HepG2 (cell line): ENCODE measurements at regions not wholly inside any gene's neighbourhood (a gene's known extent, or its start where the extent isn't known, plus 50 kb on each side); places are given as distances from the start of the nearest gene placed in this dataset.
A peak's percentile ranks its signal among the peaks of the same experiment; 100 is the strongest.

Experiments used
- KAT8 ChIP-seq: IDR thresholded peaks from 2 replicates; pipeline ENCODE4 v1.6.1; 2016; ENCODE audit warnings: missing genetic modification reagents, missing compliant biosample characterization
- MIER3 ChIP-seq: IDR thresholded peaks from 2 replicates; pipeline ENCODE4 v1.6.1; 2016; ENCODE audit warnings: missing compliant biosample characterization, borderline replicate concordance
- MLX ChIP-seq: IDR thresholded peaks from 2 replicates; pipeline ENCODE4 v1.6.1; 2016
- MZF1 ChIP-seq: sonication (generic); formaldehyde crosslinking; IDR thresholded peaks from 2 replicates; pipeline ENCODE4 v1.8.1; 2023; ENCODE audit warnings: mild to moderate bottlenecking, missing genetic modification reagents, borderline replicate concordance
- POLR2AphosphoS2 ChIP-seq: IDR thresholded peaks from 2 replicates; pipeline ENCODE4 v1.6.1; 2011; ENCODE audit warnings: low read depth, low read length, improper control_type of control experiment
- SOX13 ChIP-seq, 3 experiments: fragments of 450-650 bp in 1 of 3; sonication (generic) in 1 of 3; formaldehyde crosslinking in 1 of 3; IDR thresholded peaks in 2 of 3; conservative IDR thresholded peaks in 1 of 3; 2 replicates each; pipeline versions ENCODE4 v1.5.0 to v1.6.1; 2016 to 2020; ENCODE audit warnings: antibody characterized with exemption in 1 of 3, mild to moderate bottlenecking in 1 of 3, missing compliant biosample characterization in 1 of 3, missing genetic modification reagents in 1 of 3, moderate library complexity in 1 of 3
- ZMYM3 ChIP-seq: sonication (generic); formaldehyde crosslinking; IDR thresholded peaks from 2 replicates; pipeline ENCODE4 v1.5.1; 2020; ENCODE audit warnings: mild to moderate bottlenecking, missing genetic modification reagents
- ZNF205 ChIP-seq: IDR thresholded peaks from 2 replicates; pipeline ENCODE4 v1.6.1; 2018; ENCODE audit warnings: missing biosample characterization, missing genetic modification reagents
- ZNF501 ChIP-seq: sonication (generic); formaldehyde crosslinking; IDR thresholded peaks from 2 replicates; pipeline ENCODE4 v1.5.1; 2020; ENCODE audit warnings: mild to moderate bottlenecking, moderate library complexity, missing genetic modification reagents
- ZNF605 ChIP-seq: sonication (generic); formaldehyde crosslinking; IDR thresholded peaks from 2 replicates; pipeline ENCODE4 v1.8.0; 2022; ENCODE audit warnings: mild to moderate bottlenecking, missing genetic modification reagents
- ZNF609 ChIP-seq: sonication (generic); formaldehyde crosslinking; IDR thresholded peaks from 2 replicates; pipeline ENCODE4 v1.4.0; 2020; ENCODE audit warnings: mild to moderate bottlenecking, missing genetic modification reagents, borderline replicate concordance
- ZNF737 ChIP-seq: sonication (generic); formaldehyde crosslinking; IDR thresholded peaks from 2 replicates; pipeline ENCODE4 v1.5.0; 2020; ENCODE audit warnings: missing genetic modification reagents, mild to moderate bottlenecking, borderline replicate concordance
- ZNF766 ChIP-seq: sonication (generic); formaldehyde crosslinking; IDR thresholded peaks from 2 replicates; pipeline ENCODE4 v1.5.0; 2020; ENCODE audit warnings: missing genetic modification reagents, borderline replicate concordance
- TF ChIP-seq, protein P1 (sequence below): sonication (generic); formaldehyde crosslinking; IDR thresholded peaks from one replicate; pipeline ENCODE4 v1.5.1; 2020; ENCODE audit warnings: mild to moderate bottlenecking, missing genetic modification reagents; ENCODE audit errors: not compliant biosample characterization

DNA sequence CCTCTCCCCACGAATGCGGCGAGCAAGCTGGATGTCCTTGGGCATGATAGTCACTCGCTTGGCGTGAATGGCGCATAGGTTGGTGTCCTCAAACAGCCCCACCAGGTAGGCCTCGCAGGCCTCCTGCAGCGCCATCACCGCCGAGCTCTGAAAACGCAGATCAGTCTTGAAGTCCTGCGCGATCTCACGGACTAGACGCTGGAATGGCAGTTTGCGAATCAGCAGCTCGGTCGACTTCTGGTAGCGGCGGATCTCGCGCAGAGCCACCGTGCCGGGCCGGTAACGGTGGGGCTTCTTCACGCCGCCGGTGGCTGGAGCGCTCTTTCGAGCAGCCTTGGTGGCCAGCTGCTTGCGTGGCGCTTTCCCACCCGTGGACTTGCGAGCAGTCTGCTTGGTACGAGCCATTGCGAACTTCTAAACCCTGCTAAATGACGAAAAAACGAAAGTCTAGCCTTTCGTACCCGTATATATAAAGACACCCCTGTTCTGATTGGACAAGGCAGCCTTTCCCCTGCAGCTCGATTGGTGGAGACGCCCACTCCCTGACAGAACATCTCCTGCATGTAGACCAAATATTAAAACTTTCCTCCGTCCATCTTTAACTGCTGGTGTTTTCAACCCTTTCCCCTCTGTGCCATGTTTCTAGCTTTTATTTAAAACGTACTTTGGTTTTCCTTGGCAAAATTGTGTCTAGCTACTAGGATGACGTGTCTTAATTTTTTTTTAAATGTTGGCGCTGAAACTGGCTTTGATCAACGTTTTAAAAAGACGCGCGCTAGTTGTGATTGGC lies 109.8 kb downstream of the HFE start (continued):
- TF ChIP-seq, protein P1, sequence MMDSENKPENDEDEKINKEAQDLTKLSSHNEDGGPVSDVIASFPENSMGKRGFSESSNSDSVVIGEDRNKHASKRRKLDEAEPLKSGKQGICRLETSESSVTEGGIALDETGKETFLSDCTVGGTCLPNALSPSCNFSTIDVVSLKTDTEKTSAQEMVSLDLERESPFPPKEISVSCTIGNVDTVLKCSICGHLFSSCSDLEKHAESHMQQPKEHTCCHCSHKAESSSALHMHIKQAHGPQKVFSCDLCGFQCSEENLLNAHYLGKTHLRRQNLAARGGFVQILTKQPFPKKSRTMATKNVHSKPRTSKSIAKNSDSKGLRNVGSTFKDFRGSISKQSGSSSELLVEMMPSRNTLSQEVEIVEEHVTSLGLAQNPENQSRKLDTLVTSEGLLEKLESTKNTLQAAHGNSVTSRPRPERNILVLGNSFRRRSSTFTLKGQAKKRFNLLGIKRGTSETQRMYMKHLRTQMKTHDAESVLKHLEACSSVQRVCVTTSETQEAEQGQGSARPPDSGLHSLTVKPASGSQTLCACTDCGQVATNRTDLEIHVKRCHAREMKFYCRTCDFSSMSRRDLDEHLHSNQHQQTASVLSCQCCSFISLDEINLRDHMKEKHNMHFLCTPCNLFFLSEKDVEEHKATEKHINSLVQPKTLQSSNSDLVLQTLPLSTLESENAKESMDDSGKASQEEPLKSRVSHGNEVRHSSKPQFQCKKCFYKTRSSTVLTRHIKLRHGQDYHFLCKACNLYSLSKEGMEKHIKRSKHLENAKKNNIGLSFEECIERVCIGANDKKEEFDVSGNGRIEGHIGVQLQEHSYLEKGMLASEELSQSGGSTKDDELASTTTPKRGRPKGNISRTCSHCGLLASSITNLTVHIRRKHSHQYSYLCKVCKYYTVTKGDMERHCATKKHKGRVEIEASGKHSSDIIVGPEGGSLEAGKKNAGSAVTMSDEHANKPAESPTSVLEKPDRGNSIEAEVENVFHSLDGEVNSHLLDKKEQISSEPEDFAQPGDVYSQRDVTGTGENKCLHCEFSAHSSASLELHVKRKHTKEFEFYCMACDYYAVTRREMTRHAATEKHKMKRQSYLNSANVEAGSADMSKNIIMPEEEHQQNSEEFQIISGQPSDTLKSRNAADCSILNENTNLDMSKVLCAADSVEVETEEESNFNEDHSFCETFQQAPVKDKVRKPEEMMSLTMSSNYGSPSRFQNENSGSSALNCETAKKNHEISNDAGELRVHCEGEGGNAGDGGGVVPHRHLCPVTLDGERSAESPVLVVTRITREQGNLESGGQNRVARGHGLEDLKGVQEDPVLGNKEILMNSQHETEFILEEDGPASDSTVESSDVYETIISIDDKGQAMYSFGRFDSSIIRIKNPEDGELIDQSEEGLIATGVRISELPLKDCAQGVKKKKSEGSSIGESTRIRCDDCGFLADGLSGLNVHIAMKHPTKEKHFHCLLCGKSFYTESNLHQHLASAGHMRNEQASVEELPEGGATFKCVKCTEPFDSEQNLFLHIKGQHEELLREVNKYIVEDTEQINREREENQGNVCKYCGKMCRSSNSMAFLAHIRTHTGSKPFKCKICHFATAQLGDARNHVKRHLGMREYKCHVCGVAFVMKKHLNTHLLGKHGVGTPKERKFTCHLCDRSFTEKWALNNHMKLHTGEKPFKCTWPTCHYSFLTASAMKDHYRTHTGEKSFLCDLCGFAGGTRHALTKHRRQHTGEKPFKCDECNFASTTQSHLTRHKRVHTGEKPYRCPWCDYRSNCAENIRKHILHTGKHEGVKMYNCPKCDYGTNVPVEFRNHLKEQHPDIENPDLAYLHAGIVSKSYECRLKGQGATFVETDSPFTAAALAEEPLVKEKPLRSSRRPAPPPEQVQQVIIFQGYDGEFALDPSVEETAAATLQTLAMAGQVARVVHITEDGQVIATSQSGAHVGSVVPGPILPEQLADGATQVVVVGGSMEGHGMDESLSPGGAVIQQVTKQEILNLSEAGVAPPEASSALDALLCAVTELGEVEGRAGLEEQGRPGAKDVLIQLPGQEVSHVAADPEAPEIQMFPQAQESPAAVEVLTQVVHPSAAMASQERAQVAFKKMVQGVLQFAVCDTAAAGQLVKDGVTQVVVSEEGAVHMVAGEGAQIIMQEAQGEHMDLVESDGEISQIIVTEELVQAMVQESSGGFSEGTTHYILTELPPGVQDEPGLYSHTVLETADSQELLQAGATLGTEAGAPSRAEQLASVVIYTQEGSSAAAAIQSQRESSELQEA (CRISPR knock-in tag) = peak; percentile 91
- TF ChIP-seq ZNF605 = peak; percentile 74
- 0 out of 2 replicates have a peak, but pooled peaks have one; percentile 84 for TF ChIP-seq MZF1 (CRISPR knock-in tag)
- TF ChIP-seq ZNF737 (CRISPR knock-in tag) = no peak
- peak; percentile 67; the same call in 1 of the 2 replicates for TF ChIP-seq SOX13 (IDR thresholded peaks at IDR 0.05)
- peak in 1 of 2 experiments; percentile 33; a peak in 1 of 4 replicates for TF ChIP-seq SOX13 (CRISPR knock-in tag; conservative IDR thresholded peaks at IDR 0.05 in 1 of 2, IDR thresholded peaks at IDR 0.05 in 1 of 2)
- peak; percentile 81 for TF ChIP-seq ZNF501 (CRISPR knock-in tag)
- TF ChIP-seq MLX (CRISPR knock-in tag) = peak; percentile 57; the same call in 1 of the 2 replicates
- peak; percentile 88; the same call in 1 of the 2 replicates for TF ChIP-seq ZNF205
- 0 out of 2 replicates have a peak, but pooled peaks have one; percentile 22 for TF ChIP-seq MIER3 (CRISPR knock-in tag)
- peak; percentile 78; the same call in 1 of the 2 replicates for TF ChIP-seq ZNF766 (CRISPR knock-in tag)
- peak; percentile 91 for TF ChIP-seq POLR2AphosphoS2
- TF ChIP-seq ZNF609 (CRISPR knock-in tag) = peak; percentile 26; the same call in 1 of the 2 replicates
- TF ChIP-seq KAT8 = peak; percentile 67
- peak; percentile 48; the same call in 1 of the 2 replicates for TF ChIP-seq ZMYM3
